Peyer's patch (tissue), 4 donors: ENCODE measurements at regions not wholly inside any gene's neighbourhood (a gene's known extent, or its start where the extent isn't known, plus 50 kb on each side); places are given as distances from the start of the nearest gene placed in this dataset.

Experiments used
- POLR2A ChIP-seq, 2 donors: fragments of 450-650 bp; IDR thresholded peaks; one replicate each; pipeline ENCODE4 v1.5.1; 2017; ENCODE audit warnings: antibody characterized with exemption in 2 of 2, mild to moderate bottlenecking in 2 of 2, moderate library complexity in 2 of 2
- TF ChIP-seq, protein P1 (sequence below), 6 experiments: fragments of 450-650 bp in 4 of 6; fragments of 200-600 bp in 2 of 6; sonication (generic) in 1 of 6; IDR thresholded peaks; one replicate each; pipeline ENCODE4 v1.5.1; 2017 to 2019; ENCODE audit warnings: antibody characterized with exemption in 6 of 6, mild to moderate bottlenecking in 3 of 6, moderate library complexity in 1 of 6

DNA sequence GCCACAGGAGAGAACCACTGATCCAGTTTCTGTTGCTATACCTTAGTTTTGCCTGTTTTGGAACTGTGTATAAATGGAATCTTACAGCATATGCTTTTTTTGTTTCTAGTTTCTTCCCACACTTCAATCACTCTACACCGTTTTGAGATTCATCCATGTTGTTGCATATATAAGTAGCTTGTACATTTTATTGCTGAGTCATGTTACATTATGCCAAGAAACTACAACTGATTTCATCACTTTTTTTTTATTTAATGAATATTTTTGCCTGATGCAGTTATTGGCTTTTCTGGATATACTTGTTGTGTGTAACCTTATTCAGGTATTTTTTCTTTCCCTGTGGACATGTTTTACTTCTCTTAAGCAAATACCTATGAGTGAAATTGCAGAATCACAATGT lies 1135.9 kb downstream of the RAPGEF2 start:
- no peak for TF ChIP-seq POLR2A (IDR thresholded peaks at IDR 0.05)
- TF ChIP-seq, protein P1, sequence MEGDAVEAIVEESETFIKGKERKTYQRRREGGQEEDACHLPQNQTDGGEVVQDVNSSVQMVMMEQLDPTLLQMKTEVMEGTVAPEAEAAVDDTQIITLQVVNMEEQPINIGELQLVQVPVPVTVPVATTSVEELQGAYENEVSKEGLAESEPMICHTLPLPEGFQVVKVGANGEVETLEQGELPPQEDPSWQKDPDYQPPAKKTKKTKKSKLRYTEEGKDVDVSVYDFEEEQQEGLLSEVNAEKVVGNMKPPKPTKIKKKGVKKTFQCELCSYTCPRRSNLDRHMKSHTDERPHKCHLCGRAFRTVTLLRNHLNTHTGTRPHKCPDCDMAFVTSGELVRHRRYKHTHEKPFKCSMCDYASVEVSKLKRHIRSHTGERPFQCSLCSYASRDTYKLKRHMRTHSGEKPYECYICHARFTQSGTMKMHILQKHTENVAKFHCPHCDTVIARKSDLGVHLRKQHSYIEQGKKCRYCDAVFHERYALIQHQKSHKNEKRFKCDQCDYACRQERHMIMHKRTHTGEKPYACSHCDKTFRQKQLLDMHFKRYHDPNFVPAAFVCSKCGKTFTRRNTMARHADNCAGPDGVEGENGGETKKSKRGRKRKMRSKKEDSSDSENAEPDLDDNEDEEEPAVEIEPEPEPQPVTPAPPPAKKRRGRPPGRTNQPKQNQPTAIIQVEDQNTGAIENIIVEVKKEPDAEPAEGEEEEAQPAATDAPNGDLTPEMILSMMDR (IDR thresholded peaks at IDR 0.05), result no peak
